ENCODE measurements at regions not wholly inside any gene's neighbourhood (a gene's known extent, or its start where the extent isn't known, plus 50 kb on each side); places are given as distances from the start of the nearest gene placed in this dataset.

DNA sequence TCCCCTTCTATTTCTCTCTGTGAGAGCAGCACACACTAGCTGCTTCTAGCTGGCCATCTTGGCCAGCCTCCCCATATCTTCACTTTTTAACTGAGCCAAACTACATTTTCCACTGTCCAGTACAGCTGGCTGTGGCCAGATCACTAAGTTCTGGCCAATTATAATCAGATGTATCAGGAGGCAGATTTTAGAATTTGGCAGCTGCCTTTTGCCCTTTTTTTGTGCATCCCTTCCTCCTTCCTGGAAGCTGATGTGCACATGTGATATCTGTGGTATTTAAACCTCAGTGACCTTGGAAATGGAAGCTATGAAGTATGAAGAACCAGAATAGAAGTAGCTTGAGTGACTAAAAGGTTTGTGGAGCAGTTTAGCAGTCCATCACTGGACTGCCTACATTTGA is 49.8 kb upstream of the ANO6 start:
- TF ChIP-seq, protein P1, sequence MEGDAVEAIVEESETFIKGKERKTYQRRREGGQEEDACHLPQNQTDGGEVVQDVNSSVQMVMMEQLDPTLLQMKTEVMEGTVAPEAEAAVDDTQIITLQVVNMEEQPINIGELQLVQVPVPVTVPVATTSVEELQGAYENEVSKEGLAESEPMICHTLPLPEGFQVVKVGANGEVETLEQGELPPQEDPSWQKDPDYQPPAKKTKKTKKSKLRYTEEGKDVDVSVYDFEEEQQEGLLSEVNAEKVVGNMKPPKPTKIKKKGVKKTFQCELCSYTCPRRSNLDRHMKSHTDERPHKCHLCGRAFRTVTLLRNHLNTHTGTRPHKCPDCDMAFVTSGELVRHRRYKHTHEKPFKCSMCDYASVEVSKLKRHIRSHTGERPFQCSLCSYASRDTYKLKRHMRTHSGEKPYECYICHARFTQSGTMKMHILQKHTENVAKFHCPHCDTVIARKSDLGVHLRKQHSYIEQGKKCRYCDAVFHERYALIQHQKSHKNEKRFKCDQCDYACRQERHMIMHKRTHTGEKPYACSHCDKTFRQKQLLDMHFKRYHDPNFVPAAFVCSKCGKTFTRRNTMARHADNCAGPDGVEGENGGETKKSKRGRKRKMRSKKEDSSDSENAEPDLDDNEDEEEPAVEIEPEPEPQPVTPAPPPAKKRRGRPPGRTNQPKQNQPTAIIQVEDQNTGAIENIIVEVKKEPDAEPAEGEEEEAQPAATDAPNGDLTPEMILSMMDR (IDR thresholded peaks at IDR 0.05 in 8 of 11, conservative IDR thresholded peaks at IDR 0.05 in 3 of 11), result no peak
- no peak for TF ChIP-seq POLR2AphosphoS5 (IDR thresholded peaks at IDR 0.05)

Data from spleen (tissue), 7 donors.